T-cell (primary cell): ENCODE measurements at regions not wholly inside any gene's neighbourhood (a gene's known extent, or its start where the extent isn't known, plus 50 kb on each side); places are given as distances from the start of the nearest gene placed in this dataset.

Source experiments
- ATAC-seq, 4 experiments: fragments of 200-7000 bp in 3 of 4; fragments of 150-1000 bp in 1 of 4; cut with Tn5 transposase; replicated peaks in 1 of 4; 1 replicate in 3 of 4; 2 replicates in 1 of 4; pipeline ENCODE4 v1.10.0; 2021; ENCODE audit warnings: moderate library complexity in 3 of 4, mild to moderate bottlenecking in 2 of 4, moderate number of reproducible peaks in 1 of 4
- CTCF ChIA-PET, 2 donors: fragments of 300-600 bp; sonication (Branson Sonifier 250); formaldehyde crosslinking; loops; one replicate each; lab custom pipeline; 2022; ENCODE audit warnings: antibody characterized with exemption in 2 of 2; lab: Charles Lee
- POLR2A ChIA-PET, 2 donors: fragments of 300-600 bp; sonication (Branson Sonifier 250); formaldehyde crosslinking; loops; one replicate each; lab custom pipeline; 2022; ENCODE audit warnings: antibody characterized with exemption in 2 of 2; lab: Charles Lee
- DNase-seq, 35 experiments: peaks; one replicate each; pipeline versions ENCODE4 v3.0.0 to v3.0.0-alpha.2; 2013 to 2023
- H3K27ac ChIP-seq: one replicate; pipeline ENCODE4 v1.5.1; 2013; ENCODE audit warnings: low read length
- H3K27me3 ChIP-seq, 2 experiments: replicated peaks in 1 of 2; 1 replicate in 1 of 2; 2 replicates in 1 of 2; pipeline versions ENCODE4 v1.6.1 to v1.7.0; 2013; ENCODE audit warnings: low read length in 1 of 2, mixed read lengths in 1 of 2; ENCODE audit not compliant: control insufficient read depth in 2 of 2, insufficient read depth in 2 of 2; ENCODE audit errors: extremely low read depth in 1 of 2
- H3K36me3 ChIP-seq, 2 donors: 1 replicate in 1 of 2; 2 replicates in 1 of 2; pipeline versions ENCODE4 v1.6.1 to v1.7.0; 2013; ENCODE audit warnings: low read length in 1 of 2; ENCODE audit not compliant: control insufficient read depth in 2 of 2, insufficient read depth in 1 of 2; ENCODE audit errors: extremely low read depth in 1 of 2
- H3K4me1 ChIP-seq, 2 experiments: 1 replicate in 1 of 2; 2 replicates in 1 of 2; pipeline versions ENCODE4 v1.6.1 to v1.7.0; 2013; ENCODE audit warnings: low read length in 2 of 2, mixed read lengths in 1 of 2; ENCODE audit not compliant: insufficient read depth in 2 of 2, control insufficient read depth in 1 of 2; ENCODE audit errors: extremely low read depth in 1 of 2
- H3K4me3 ChIP-seq, 2 donors: 1 replicate in 1 of 2; 2 replicates in 1 of 2; pipeline versions ENCODE4 v1.5.1 to v1.7.0; 2013; ENCODE audit warnings: mild to moderate bottlenecking in 2 of 2, low read length in 1 of 2, moderate library complexity in 1 of 2; ENCODE audit not compliant: control insufficient read depth in 1 of 2; ENCODE audit errors: extremely low read depth in 1 of 2
- H3K9me3 ChIP-seq: 2 replicates; pipeline ENCODE4 v1.7.0; 2013
- H3K27ac Mint-ChIP-seq, 2 donors: one replicate each; pipeline ENCODE4 v1.8.0; 2020 to 2021; ENCODE audit warnings: mild to moderate bottlenecking in 2 of 2, mixed read lengths in 2 of 2
- H3K27me3 Mint-ChIP-seq, 2 donors: one replicate each; pipeline ENCODE4 v1.8.0; 2021 to 2022; ENCODE audit warnings: mixed read lengths in 2 of 2
- H3K36me3 Mint-ChIP-seq: one replicate; pipeline ENCODE4 v1.8.0; 2021; ENCODE audit warnings: mixed read lengths
- H3K4me1 Mint-ChIP-seq, 3 donors: one replicate each; pipeline ENCODE4 v1.8.0; 2020 to 2022; ENCODE audit warnings: mixed read lengths in 3 of 3, mild to moderate bottlenecking in 1 of 3
- H3K4me3 Mint-ChIP-seq, 3 donors: one replicate each; pipeline ENCODE4 v1.8.0; 2020 to 2022; ENCODE audit warnings: mild to moderate bottlenecking in 3 of 3, mixed read lengths in 3 of 3, moderate library complexity in 3 of 3
- H3K9me3 Mint-ChIP-seq, 3 donors: one replicate each; pipeline ENCODE4 v1.8.0; 2020 to 2022; ENCODE audit warnings: mixed read lengths in 3 of 3
- WGBS: methylation state at CpG from one replicate; pipeline ENCODE4 v1.1.5; 2013; ENCODE audit warnings: missing lambda C conversion rate; ENCODE audit not compliant: insufficient coverage; 5-methylcytosine and 5-hydroxymethylcytosine counted together

GRCh38 chr12:66829660-66830325 lies 150.9 kb upstream of the GRIP1 start:
- Mint-ChIP-seq H3K4me1 (peaks cover 42 to 54% (median 45%) of the 10 kb centered on the region in 3 donors), H3K4me3 (peak overlapping the region in 2 of 3 donors; percentile 22 to 48), H3K9me3 (peaks cover 0 to 5% (median 0%) of the 10 kb centered on the region in 3 donors), H3K27me3 (no peaks in the 10 kb centered on the region), H3K36me3 (no peaks in the 10 kb centered on the region), H3K27ac (peak overlapping the region; percentile 77 to 87)
- no peaks in the 10 kb centered on the region for H3K9me3 ChIP-seq
- ChIA-PET CTCF (interaction anchor here in 1 of 2 donors (0.7 kb wide), 1 partner anchor 933 kb away, joined by 3 read pairs; no protein-coding TSS in a partner anchor), POLR2A (interaction anchor here in 1 of 2 donors (0.6 to 0.9 kb wide), 2 partner anchors 9 to 11 kb away, joined by 3 read pairs; no protein-coding TSS in a partner anchor)
- 80% methylated on average over 2 of the region's 3 CpGs for WGBS
- no peaks in the 10 kb centered on the region for H3K27me3 ChIP-seq
- H3K4me3 ChIP-seq, result no peak overlapping the region
- H3K27ac ChIP-seq, result no peak overlapping the region
- ATAC-seq (peak; percentile 70 to 91 (median 88)), DNase-seq (peak in 12 of 35 experiments; percentile 2 to 40 (median 8))
- peaks cover 24 to 54% of the 10 kb centered on the region in 2 experiments for H3K4me1 ChIP-seq
- H3K36me3 ChIP-seq, result no peaks in the 10 kb centered on the region

- Mint-ChIP-seq H3K27me3 (peaks cover 0 to 1% of the 10 kb centered on the region in 2 donors), H3K4me1 (peaks cover 42 to 54% (median 45%) of the 10 kb centered on the region in 3 donors), H3K27ac (no peak overlapping the region), H3K4me3 (no peak overlapping the region), H3K9me3 (no peaks in the 10 kb centered on the region), H3K36me3 (no peaks in the 10 kb centered on the region)
- CTCF ChIA-PET, result interaction anchor here in 1 of 2 donors (0.6 kb wide), 1 partner anchor 28 kb away, joined by 3 read pairs; no protein-coding TSS in a partner anchor
- WGBS, result no CpG with 5 or more reads among the region's 4 CpGs
- Histone ChIP-seq H3K36me3 (no peaks in the 10 kb centered on the region), H3K27me3 (no peaks in the 10 kb centered on the region), H3K4me1 (peaks cover 24 to 54% of the 10 kb centered on the region in 2 experiments), H3K9me3 (no peaks in the 10 kb centered on the region), H3K4me3 (no peak overlapping the region), H3K27ac (no peak overlapping the region)
- DNase-seq (no peak), ATAC-seq (no peak)
- POLR2A ChIA-PET, result no interaction called here
Observed at GRCh38 chr12:66831495-66831894, 152.6 kb upstream of the GRIP1 start.

- CTCF ChIA-PET, result interaction anchor here in 1 of 2 donors (0.5 kb wide), 1 partner anchor 212 kb away, joined by 4 read pairs; no protein-coding TSS in a partner anchor
Observed at GRCh38 chr12:66832997-66833396, 154.1 kb upstream of the GRIP1 start.

GRCh38 chr12:66836623-66837310 lies 157.9 kb upstream of the GRIP1 start:
- CTCF ChIA-PET, result no interaction called here
- ATAC-seq, result no peak
- H3K27ac Mint-ChIP-seq, result no peak overlapping the region
- H3K27me3 ChIP-seq, result no peaks in the 10 kb centered on the region
- no peaks in the 10 kb centered on the region for H3K36me3 ChIP-seq
- no peak overlapping the region for H3K4me3 ChIP-seq
- no peaks in the 10 kb centered on the region for H3K9me3 Mint-ChIP-seq
- POLR2A ChIA-PET, result no interaction called here
- no peaks in the 10 kb centered on the region for H3K36me3 Mint-ChIP-seq
- H3K4me3 Mint-ChIP-seq, result no peak overlapping the region
- H3K27me3 Mint-ChIP-seq, result peaks cover 0 to 1% of the 10 kb centered on the region in 2 donors
- no CpG with 5 or more reads among the region's 1 CpG for WGBS
- H3K4me1 Mint-ChIP-seq, result peaks cover 8 to 25% (median 18%) of the 10 kb centered on the region in 3 donors
- H3K27ac ChIP-seq, result no peak overlapping the region
- H3K9me3 ChIP-seq, result no peaks in the 10 kb centered on the region
- peaks cover 0 to 19% of the 10 kb centered on the region in 2 experiments for H3K4me1 ChIP-seq
- no peak for DNase-seq

More at GRCh38 chr12:66832997-66833396, 154.1 kb upstream of the GRIP1 start:
- H3K4me3 Mint-ChIP-seq, result no peak overlapping the region
- DNase-seq (no peak), ATAC-seq (no peak)
- peaks cover 40 to 54% (median 52%) of the 10 kb centered on the region in 3 donors for H3K4me1 Mint-ChIP-seq
- no peak overlapping the region for H3K4me3 ChIP-seq
- H3K36me3 ChIP-seq, result no peaks in the 10 kb centered on the region
- peaks cover 24 to 54% of the 10 kb centered on the region in 2 experiments for H3K4me1 ChIP-seq
- H3K36me3 Mint-ChIP-seq, result no peaks in the 10 kb centered on the region
- H3K27ac ChIP-seq, result no peak overlapping the region
- POLR2A ChIA-PET, result no interaction called here
- no CpG with 5 or more reads among the region's 2 CpGs for WGBS
- H3K27me3 Mint-ChIP-seq, result peaks cover 0 to 1% of the 10 kb centered on the region in 2 donors
- H3K27ac Mint-ChIP-seq, result no peak overlapping the region
- H3K27me3 ChIP-seq, result no peaks in the 10 kb centered on the region
- no peaks in the 10 kb centered on the region for H3K9me3 ChIP-seq
- no peaks in the 10 kb centered on the region for H3K9me3 Mint-ChIP-seq

- Histone ChIP-seq H3K9me3 (no peaks in the 10 kb centered on the region), H3K27me3 (no peaks in the 10 kb centered on the region), H3K27ac (no peak overlapping the region), H3K4me1 (peaks cover 0 to 14% of the 10 kb centered on the region in 2 experiments), H3K36me3 (no peaks in the 10 kb centered on the region), H3K4me3 (no peak overlapping the region)
- Mint-ChIP-seq H3K27ac (no peak overlapping the region), H3K27me3 (peaks cover 0 to 1% of the 10 kb centered on the region in 2 donors), H3K4me3 (no peak overlapping the region), H3K36me3 (no peaks in the 10 kb centered on the region), H3K9me3 (no peaks in the 10 kb centered on the region), H3K4me1 (peaks cover 4 to 20% (median 13%) of the 10 kb centered on the region in 3 donors)
- DNase-seq (no peak), ATAC-seq (no peak)
- ChIA-PET POLR2A (interaction anchor here in 1 of 2 donors (0.7 kb wide), 1 partner anchor 457 kb away, joined by 9 read pairs; no protein-coding TSS in a partner anchor), CTCF (no interaction called here)
- WGBS, result no CpG with 5 or more reads among the region's 1 CpG
Observed at GRCh38 chr12:66837311-66837627, 158.4 kb upstream of the GRIP1 start.

- DNase-seq (no peak), ATAC-seq (no peak)
- ChIA-PET POLR2A (no interaction called here), CTCF (no interaction called here)
- peaks cover 2 to 11% (median 4%) of the 10 kb centered on the region in 3 donors for H3K4me1 Mint-ChIP-seq
- Histone ChIP-seq H3K36me3 (no peaks in the 10 kb centered on the region), H3K9me3 (no peaks in the 10 kb centered on the region), H3K27ac (no peak overlapping the region), H3K4me1 (peaks cover 0 to 5% of the 10 kb centered on the region in 2 experiments), H3K4me3 (no peak overlapping the region), H3K27me3 (no peaks in the 10 kb centered on the region)
- H3K27ac Mint-ChIP-seq, result no peak overlapping the region
- H3K9me3 Mint-ChIP-seq, result no peaks in the 10 kb centered on the region
- WGBS, result 100% methylated on average over 1 of the region's 4 CpGs
- no peak overlapping the region for H3K4me3 Mint-ChIP-seq
- peaks cover 0 to 1% of the 10 kb centered on the region in 2 donors for H3K27me3 Mint-ChIP-seq
- no peaks in the 10 kb centered on the region for H3K36me3 Mint-ChIP-seq
Observed at GRCh38 chr12:66838366-66838765, 159.5 kb upstream of the GRIP1 start.
